ENCODE measurements at regions not wholly inside any gene's neighbourhood (a gene's known extent, or its start where the extent isn't known, plus 50 kb on each side); places are given as distances from the start of the nearest gene placed in this dataset.

GRCh38 chr10:60576130-60577069, 186.7 kb upstream of the ANK3 start:
- no peaks in the 10 kb centered on the region for H3F3A ChIP-seq (replicated peaks; ENCODE audit: low read depth)
- no peaks in the 10 kb centered on the region for H3K79me2 ChIP-seq (replicated peaks; ENCODE audit: insufficient read depth)
- no peaks in the 10 kb centered on the region for H3K9me2 ChIP-seq (ENCODE audit: insufficient read depth)
- peak; percentile 26 for ATAC-seq
- no peaks in the 10 kb centered on the region for H3K36me3 ChIP-seq (ENCODE audit: insufficient read depth)
- peaks cover 5% of the 10 kb centered on the region; the same call in 2 of the 3 replicates for H3K9me3 Mint-ChIP-seq
- H3K4me1 Mint-ChIP-seq: peaks cover 50% of the 10 kb centered on the region
- no peaks in the 10 kb centered on the region for H3K27me3 Mint-ChIP-seq (ENCODE audit: insufficient read depth, low read depth, poor library complexity)
- no peak overlapping the region for H3K4me3 ChIP-seq
- peaks cover 47% of the 10 kb centered on the region for H3K4me1 ChIP-seq (ENCODE audit: insufficient read depth)
- H4K20me1 ChIP-seq (replicated peaks; ENCODE audit: insufficient read depth): no peaks in the 10 kb centered on the region
- H3K27ac Mint-ChIP-seq: peak overlapping the region; percentile 50; the same call in 1 of the 2 replicates
- TF ChIP-seq, protein P1, sequence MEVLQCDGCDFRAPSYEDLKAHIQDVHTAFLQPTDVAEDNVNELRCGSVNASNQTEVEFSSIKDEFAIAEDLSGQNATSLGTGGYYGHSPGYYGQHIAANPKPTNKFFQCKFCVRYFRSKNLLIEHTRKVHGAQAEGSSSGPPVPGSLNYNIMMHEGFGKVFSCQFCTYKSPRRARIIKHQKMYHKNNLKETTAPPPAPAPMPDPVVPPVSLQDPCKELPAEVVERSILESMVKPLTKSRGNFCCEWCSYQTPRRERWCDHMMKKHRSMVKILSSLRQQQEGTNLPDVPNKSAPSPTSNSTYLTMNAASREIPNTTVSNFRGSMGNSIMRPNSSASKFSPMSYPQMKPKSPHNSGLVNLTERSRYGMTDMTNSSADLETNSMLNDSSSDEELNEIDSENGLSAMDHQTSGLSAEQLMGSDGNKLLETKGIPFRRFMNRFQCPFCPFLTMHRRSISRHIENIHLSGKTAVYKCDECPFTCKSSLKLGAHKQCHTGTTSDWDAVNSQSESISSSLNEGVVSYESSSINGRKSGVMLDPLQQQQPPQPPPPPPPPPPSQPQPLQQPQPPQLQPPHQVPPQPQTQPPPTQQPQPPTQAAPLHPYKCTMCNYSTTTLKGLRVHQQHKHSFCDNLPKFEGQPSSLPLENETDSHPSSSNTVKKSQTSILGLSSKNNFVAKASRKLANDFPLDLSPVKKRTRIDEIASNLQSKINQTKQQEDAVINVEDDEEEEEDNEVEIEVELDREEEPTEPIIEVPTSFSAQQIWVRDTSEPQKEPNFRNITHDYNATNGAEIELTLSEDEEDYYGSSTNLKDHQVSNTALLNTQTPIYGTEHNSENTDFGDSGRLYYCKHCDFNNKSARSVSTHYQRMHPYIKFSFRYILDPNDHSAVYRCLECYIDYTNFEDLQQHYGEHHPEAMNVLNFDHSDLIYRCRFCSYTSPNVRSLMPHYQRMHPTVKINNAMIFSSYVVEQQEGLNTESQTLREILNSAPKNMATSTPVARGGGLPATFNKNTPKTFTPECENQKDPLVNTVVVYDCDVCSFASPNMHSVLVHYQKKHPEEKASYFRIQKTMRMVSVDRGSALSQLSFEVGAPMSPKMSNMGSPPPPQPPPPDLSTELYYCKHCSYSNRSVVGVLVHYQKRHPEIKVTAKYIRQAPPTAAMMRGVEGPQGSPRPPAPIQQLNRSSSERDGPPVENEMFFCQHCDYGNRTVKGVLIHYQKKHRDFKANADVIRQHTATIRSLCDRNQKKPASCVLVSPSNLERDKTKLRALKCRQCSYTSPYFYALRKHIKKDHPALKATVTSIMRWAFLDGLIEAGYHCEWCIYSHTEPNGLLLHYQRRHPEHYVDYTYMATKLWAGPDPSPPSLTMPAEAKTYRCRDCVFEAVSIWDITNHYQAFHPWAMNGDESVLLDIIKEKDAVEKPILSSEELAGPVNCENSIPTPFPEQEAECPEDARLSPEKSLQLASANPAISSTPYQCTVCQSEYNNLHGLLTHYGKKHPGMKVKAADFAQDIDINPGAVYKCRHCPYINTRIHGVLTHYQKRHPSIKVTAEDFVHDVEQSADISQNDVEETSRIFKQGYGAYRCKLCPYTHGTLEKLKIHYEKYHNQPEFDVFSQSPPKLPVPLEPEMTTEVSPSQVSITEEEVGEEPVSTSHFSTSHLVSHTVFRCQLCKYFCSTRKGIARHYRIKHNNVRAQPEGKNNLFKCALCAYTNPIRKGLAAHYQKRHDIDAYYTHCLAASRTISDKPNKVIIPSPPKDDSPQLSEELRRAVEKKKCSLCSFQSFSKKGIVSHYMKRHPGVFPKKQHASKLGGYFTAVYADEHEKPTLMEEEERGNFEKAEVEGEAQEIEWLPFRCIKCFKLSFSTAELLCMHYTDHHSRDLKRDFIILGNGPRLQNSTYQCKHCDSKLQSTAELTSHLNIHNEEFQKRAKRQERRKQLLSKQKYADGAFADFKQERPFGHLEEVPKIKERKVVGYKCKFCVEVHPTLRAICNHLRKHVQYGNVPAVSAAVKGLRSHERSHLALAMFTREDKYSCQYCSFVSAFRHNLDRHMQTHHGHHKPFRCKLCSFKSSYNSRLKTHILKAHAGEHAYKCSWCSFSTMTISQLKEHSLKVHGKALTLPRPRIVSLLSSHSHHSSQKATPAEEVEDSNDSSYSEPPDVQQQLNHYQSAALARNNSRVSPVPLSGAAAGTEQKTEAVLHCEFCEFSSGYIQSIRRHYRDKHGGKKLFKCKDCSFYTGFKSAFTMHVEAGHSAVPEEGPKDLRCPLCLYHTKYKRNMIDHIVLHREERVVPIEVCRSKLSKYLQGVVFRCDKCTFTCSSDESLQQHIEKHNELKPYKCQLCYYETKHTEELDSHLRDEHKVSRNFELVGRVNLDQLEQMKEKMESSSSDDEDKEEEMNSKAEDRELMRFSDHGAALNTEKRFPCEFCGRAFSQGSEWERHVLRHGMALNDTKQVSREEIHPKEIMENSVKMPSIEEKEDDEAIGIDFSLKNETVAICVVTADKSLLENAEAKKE (CRISPR knock-in tag; IDR thresholded peaks at IDR 0.05): no peak
- TF ChIP-seq STAT1 (IDR thresholded peaks at IDR 0.05; ENCODE audit: unreplicated experiment) (no peak), POLR2AphosphoS5 (IDR thresholded peaks at IDR 0.05; ENCODE audit: low read depth) (no peak), ETS1 (IDR thresholded peaks at IDR 0.05) (no peak), EZH2 (IDR thresholded peaks at IDR 0.05; ENCODE audit: low read depth, unreplicated experiment) (no peak)
- H3K36me3 Mint-ChIP-seq (ENCODE audit: low read depth): peaks cover 9% of the 10 kb centered on the region; the same call in 2 of the 3 replicates
- peak; percentile 23 for DNase-seq (ENCODE audit: low spot score)
- no peak overlapping the region for H3K4me3 Mint-ChIP-seq
- no peak overlapping the region; the same call in 1 of the 2 replicates for H3K27ac ChIP-seq (ENCODE audit: low read depth)
- no peak overlapping the region for H3K4me2 ChIP-seq
- H3K27me3 ChIP-seq (ENCODE audit: insufficient read depth): no peaks in the 10 kb centered on the region
- H2AFZ ChIP-seq: no peak overlapping the region

All from GM23338 (cell line).